Liver (tissue), 3 donors: ENCODE measurements at regions not wholly inside any gene's neighbourhood (a gene's known extent, or its start where the extent isn't known, plus 50 kb on each side); places are given as distances from the start of the nearest gene placed in this dataset.

Experiments used
- GABPA ChIP-seq, 2 donors: IDR thresholded peaks in 1 of 2; conservative IDR thresholded peaks in 1 of 2; 2 replicates each; pipeline ENCODE4 v1.6.1; 2016; ENCODE audit warnings: antibody characterized with exemption in 2 of 2, mild to moderate bottlenecking in 1 of 2, moderate library complexity in 1 of 2
- TF ChIP-seq, protein P1 (sequence below): fragments of 150-350 bp; IDR thresholded peaks from 2 replicates; pipeline ENCODE4 v1.5.1; 2017; ENCODE audit warnings: improper control_type of control experiment, low read depth, low read length; ENCODE audit not compliant: missing input control
- donor health status: healthy.
- donor health status: healthy.

GRCh38 chr16:76081967-76082366 is 195.2 kb upstream of the CNTNAP4 start:
- TF ChIP-seq, protein P1, sequence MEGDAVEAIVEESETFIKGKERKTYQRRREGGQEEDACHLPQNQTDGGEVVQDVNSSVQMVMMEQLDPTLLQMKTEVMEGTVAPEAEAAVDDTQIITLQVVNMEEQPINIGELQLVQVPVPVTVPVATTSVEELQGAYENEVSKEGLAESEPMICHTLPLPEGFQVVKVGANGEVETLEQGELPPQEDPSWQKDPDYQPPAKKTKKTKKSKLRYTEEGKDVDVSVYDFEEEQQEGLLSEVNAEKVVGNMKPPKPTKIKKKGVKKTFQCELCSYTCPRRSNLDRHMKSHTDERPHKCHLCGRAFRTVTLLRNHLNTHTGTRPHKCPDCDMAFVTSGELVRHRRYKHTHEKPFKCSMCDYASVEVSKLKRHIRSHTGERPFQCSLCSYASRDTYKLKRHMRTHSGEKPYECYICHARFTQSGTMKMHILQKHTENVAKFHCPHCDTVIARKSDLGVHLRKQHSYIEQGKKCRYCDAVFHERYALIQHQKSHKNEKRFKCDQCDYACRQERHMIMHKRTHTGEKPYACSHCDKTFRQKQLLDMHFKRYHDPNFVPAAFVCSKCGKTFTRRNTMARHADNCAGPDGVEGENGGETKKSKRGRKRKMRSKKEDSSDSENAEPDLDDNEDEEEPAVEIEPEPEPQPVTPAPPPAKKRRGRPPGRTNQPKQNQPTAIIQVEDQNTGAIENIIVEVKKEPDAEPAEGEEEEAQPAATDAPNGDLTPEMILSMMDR, result no peak
- no peak for TF ChIP-seq GABPA (IDR thresholded peaks at IDR 0.05 in 1 of 2, conservative IDR thresholded peaks at IDR 0.05 in 1 of 2)
